ENCODE measurements at regions not wholly inside any gene's neighbourhood (a gene's known extent, or its start where the extent isn't known, plus 50 kb on each side); places are given as distances from the start of the nearest gene placed in this dataset.

DNA sequence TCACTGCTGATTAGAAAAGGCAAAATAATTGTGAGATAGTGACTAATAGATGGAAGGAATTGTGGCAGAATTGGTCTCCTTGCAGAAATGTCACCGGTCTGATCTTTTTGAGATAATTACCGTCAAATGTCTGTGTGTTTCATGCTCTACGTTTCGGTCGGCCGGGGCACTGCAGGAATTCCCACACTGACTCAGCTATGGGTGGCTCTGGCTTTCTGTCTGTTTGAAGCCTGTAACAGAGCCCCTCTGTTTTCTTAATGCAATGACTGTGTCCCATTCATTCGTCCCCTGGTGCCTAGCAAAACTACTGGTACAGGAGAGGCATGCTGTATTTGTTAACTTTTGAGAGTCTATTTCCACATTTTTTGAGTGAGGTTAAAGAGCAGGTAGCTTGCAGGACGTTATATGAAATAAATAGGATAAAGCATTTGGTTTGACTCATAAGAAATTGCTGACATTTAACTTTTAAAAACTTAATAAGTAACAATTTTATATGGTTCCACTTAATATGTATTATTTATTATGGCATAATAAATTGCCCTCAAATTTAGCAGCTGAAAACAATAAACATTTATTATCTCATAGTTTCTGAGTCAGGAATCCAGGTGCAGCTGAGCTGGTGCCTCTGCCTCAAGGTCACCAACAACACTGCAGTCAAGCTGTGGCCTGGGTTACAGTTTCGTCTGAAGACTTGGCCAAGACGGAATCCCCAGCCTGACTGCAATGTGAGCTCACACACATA is 53.3 kb upstream of the CTBP2 start:
- H3K4me2 ChIP-seq = no peak overlapping the region
- no peaks in the 10 kb centered on the region for H3K27me3 ChIP-seq (ENCODE audit: insufficient read depth, low read depth)
- no peak for DNase-seq
- H3K36me3 ChIP-seq (ENCODE audit: low read depth) = no peaks in the 10 kb centered on the region
- no peak overlapping the region for H3K4me3 ChIP-seq
- no TSS peak for BruUV-seq (replicated peaks)
- H2AFZ ChIP-seq = no peak overlapping the region
- H4K20me1 ChIP-seq (ENCODE audit: insufficient read depth) = no peaks in the 10 kb centered on the region
- H3K9me3 ChIP-seq (ENCODE audit: insufficient read depth, low read depth) = no peaks in the 10 kb centered on the region; the same call in 1 of the 2 replicates
- H3F3A ChIP-seq (ENCODE audit: insufficient read depth, low read depth) = no peaks in the 10 kb centered on the region
- no peak overlapping the region for H3K27ac ChIP-seq
- H3K79me2 ChIP-seq (ENCODE audit: low read depth) = no peaks in the 10 kb centered on the region
- peaks cover 12% of the 10 kb centered on the region for H3K4me1 ChIP-seq (replicated peaks; ENCODE audit: insufficient read depth)
- ChIA-PET POLR2A (ENCODE audit: unreplicated experiment) (no interaction called here), CTCF (no interaction called here)
- TF ChIP-seq, protein P1, sequence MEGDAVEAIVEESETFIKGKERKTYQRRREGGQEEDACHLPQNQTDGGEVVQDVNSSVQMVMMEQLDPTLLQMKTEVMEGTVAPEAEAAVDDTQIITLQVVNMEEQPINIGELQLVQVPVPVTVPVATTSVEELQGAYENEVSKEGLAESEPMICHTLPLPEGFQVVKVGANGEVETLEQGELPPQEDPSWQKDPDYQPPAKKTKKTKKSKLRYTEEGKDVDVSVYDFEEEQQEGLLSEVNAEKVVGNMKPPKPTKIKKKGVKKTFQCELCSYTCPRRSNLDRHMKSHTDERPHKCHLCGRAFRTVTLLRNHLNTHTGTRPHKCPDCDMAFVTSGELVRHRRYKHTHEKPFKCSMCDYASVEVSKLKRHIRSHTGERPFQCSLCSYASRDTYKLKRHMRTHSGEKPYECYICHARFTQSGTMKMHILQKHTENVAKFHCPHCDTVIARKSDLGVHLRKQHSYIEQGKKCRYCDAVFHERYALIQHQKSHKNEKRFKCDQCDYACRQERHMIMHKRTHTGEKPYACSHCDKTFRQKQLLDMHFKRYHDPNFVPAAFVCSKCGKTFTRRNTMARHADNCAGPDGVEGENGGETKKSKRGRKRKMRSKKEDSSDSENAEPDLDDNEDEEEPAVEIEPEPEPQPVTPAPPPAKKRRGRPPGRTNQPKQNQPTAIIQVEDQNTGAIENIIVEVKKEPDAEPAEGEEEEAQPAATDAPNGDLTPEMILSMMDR (conservative IDR thresholded peaks at IDR 0.05) = no peak
- no peak for TF ChIP-seq EZH2 (IDR thresholded peaks at IDR 0.05; ENCODE audit: low read depth)
- no peaks in the 10 kb centered on the region for H3K9me2 ChIP-seq (ENCODE audit: insufficient read depth)
- intact Hi-C loops (cut with micrococcal nuclease; ENCODE audit: unreplicated experiment) = no loop called here

DNA sequence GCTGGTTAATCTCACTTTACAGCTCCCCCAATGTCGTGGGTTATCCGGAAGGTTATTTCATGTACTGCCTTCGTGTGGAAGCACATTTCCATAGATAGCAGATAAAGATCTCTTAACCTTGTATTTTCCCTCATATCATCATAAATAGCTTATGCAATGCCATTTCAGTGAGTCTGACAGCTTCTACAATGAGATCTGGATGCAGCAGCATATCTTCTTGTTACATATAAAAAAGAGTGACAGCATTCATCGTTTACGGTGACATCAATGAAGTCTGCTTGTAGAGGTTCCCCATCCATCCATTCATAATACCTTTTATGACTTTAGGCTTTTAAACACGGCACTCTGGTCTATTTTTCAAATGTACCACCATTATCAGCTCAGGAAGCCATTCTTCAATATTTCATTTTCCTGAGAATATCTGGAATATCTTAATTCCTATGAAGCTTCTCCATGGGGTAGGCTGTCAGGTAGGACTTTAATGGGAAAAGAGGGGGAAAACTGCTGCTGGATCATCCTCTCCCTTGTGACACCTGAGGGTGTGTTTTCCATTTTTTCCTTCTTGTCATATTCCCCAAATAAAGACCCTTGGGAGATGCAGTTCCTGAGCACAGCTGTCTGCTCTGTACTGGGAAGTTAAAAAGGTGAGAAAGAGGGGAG is 51.9 kb upstream of the CTBP2 start:
- Histone ChIP-seq H4K20me1 (ENCODE audit: insufficient read depth) (no peaks in the 10 kb centered on the region), H3K9me2 (ENCODE audit: insufficient read depth) (no peaks in the 10 kb centered on the region), H3K27ac (no peak overlapping the region), H3K36me3 (ENCODE audit: low read depth) (no peaks in the 10 kb centered on the region), H3K4me2 (no peak overlapping the region), H2AFZ (no peak overlapping the region), H3F3A (ENCODE audit: insufficient read depth, low read depth) (no peaks in the 10 kb centered on the region), H3K79me2 (ENCODE audit: low read depth) (no peaks in the 10 kb centered on the region), H3K4me3 (no peak overlapping the region), H3K9me3 (ENCODE audit: insufficient read depth, low read depth) (no peaks in the 10 kb centered on the region; the same call in 1 of the 2 replicates), H3K4me1 (replicated peaks; ENCODE audit: insufficient read depth) (no peaks in the 10 kb centered on the region), H3K27me3 (ENCODE audit: insufficient read depth, low read depth) (no peaks in the 10 kb centered on the region)
- intact Hi-C loops (cut with micrococcal nuclease; ENCODE audit: unreplicated experiment) = no loop called here
- DNase-seq = no peak
- ChIA-PET CTCF (no interaction called here), POLR2A (ENCODE audit: unreplicated experiment) (interaction anchor here (0.6 kb wide), 1 partner anchor 330 kb away, joined by 4 read pairs; no protein-coding TSS in a partner anchor)
- no peak for TF ChIP-seq EZH2 (IDR thresholded peaks at IDR 0.05; ENCODE audit: low read depth)
- TF ChIP-seq, protein P1 (conservative IDR thresholded peaks at IDR 0.05) = no peak
- BruUV-seq (replicated peaks) = no TSS peak
